SH-SY5Y (cell line): ENCODE measurements at regions not wholly inside any gene's neighbourhood (a gene's known extent, or its start where the extent isn't known, plus 50 kb on each side); places are given as distances from the start of the nearest gene placed in this dataset.

ENCODE experiments used
- GATA2 ChIP-seq: IDR thresholded peaks from 2 replicates; pipeline ENCODE4 v1.6.1; 2011; ENCODE audit warnings: mild to moderate bottlenecking, low read depth, low read length
- GATA3 ChIP-seq: IDR thresholded peaks from 2 replicates; pipeline ENCODE4 v1.6.1; 2011; ENCODE audit warnings: low read depth, mild to moderate bottlenecking, low read length, moderate library complexity

DNA sequence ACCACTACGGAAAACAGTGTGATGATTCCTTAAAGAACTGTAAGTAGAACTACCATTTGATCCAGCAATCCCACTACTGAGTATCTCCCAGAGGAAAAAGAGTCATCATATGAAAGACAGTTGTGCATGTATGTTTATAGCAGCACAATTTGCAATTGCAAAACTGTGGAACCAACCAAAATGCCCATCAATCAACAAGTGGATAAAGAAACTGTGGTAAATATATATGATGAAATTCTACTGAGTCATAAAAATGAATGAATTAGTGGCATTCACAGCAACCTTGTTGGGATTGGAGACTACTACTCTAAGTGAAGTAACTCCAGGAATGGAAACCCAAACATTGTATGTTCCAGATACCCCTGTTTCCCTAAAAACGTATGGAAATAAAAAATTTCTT, 337.0 kb upstream of the PTBP2 start:
- TF ChIP-seq GATA2 (no peak), GATA3 (no peak)

DNA sequence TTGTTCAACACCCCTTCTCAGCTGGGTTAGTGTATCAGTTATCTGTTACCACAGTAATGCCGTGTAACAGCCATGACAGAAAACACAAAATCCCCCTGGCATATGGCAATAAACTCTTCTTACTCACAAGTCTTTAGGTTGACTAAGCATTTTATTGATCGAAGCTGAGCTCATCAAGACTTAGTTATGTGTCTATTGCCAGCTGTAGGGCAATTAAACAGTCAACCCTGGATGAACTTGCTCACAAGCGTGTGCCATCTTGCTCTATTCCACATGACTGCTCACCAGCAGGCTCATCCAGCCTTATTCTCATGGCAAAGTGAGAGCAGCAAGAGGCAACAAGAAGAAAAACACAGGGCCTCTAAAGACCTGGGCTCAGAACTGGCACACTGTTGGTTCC, 333.8 kb upstream of the PTBP2 start:
- TF ChIP-seq GATA3 (no peak), GATA2 (no peak)

DNA sequence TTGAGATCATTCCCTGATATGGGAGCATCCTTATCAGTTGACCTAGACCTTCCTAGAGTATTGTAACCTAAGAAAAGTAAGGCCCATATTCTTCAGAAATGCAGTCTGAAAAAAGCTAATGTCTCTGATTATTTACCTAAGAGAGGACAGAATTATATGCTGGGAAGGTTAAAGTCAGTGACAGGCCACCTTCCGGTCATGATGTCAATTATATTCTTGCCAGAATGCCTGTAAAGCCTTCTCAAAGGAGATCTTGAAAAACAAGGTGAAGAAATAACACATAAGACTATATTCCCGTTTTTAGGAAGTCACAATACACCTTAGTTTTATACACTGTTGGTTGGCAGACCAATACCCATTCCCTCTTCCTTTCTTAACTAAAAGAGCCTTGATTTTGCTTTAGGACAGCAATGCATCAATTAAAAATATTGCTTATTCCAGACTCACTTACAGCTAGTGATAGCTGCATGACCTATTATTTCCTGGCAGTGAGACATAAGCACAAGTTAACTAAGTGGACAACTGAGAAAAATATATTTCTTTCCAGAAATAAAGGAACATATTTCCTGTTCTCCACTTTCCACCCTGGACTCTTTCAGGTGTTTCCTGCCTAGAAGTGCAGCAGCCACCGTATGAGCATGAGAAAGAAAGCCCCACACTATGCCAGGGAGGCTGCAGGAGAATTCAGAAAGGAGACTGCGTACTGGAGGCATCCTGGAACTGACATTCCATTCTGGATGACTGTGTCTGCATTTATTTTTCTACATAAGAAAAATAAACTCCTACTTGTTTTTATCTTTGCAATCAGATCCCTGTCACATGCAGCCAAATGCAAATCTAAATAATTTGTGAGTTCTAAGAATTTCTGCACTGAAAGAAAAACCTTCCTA, 332.9 kb upstream of the PTBP2 start:
- TF ChIP-seq GATA2 (no peak), GATA3 (no peak)

DNA sequence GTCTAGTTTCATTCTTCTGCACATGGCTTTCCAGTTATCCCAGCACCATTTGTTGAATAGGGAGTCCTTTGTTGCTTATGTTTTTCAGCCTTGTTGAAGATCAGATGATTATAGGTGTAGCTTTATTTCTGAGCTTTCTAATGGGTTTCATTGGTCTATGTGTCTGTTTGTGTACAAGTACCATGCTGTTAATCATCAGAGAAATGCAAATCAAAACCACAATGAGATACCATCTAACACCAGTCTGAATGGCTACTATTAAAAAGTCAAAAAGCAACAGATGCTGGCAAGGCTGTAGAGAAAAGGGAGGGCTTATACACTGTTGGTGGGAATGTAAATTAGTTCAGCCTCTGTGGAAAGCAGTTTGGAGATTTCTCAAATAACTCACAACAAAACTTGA, 321.5 kb upstream of the PTBP2 start:
- TF ChIP-seq GATA3: no peak
- no peak for TF ChIP-seq GATA2

DNA sequence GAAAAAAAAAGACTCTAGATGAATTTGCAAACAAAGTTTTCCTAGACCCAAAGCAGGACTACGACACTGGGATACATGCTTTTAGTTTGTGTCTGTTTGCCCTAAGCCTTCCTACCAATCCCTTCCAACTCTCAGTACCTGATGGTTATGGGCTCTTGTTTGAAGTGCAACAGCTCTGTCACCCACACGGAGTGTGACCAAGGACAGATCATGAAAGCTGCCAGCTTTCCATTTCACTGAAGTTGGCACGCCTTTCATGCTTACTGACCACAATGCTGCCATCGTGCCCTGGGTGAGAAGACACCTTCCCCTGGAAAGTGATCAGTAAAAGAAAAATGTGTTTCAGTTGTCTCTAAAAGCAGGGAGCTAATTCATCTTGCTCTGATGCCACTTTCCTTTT, 312.5 kb upstream of the PTBP2 start:
- TF ChIP-seq GATA2: no peak
- TF ChIP-seq GATA3: no peak

DNA sequence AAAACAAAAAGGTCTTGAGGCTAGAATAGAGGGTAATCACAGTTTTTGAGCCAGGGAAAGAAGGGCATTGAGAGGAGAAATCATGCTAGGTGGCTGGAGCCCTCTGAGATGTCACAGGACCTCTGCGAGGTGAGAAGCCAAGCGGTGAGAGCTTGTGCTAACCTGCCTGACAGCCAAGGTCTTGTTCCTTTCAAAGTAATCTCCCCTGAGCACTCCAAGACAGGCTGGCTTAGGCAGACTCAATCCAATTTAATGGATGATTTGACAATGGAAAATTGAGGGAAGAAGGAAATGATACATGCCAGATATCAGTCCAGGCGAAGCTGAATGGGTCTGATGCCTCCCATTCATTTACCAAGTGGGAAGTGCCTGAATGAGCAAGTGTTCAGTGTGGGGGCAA, 311.9 kb upstream of the PTBP2 start:
- TF ChIP-seq GATA2: no peak

DNA sequence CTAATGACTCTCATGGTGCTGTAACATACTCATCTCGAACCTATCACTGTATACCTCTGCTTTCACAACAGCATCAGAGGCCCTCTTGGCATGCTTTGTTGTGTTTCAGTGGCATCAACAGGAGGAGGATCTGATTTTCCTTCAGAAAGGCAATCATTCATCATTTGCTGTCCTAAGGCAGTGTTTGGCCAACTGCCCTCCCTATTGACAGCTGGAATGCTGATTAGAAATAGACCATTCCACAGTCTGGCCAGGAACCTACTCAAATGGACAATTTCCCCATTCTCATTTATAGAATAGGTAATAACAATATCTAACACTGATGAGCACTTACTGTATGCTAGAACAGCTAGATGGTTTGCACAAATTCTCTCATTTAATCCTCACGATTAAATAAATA, 310.6 kb upstream of the PTBP2 start:
- no peak for TF ChIP-seq GATA2
- no peak for TF ChIP-seq GATA3

DNA sequence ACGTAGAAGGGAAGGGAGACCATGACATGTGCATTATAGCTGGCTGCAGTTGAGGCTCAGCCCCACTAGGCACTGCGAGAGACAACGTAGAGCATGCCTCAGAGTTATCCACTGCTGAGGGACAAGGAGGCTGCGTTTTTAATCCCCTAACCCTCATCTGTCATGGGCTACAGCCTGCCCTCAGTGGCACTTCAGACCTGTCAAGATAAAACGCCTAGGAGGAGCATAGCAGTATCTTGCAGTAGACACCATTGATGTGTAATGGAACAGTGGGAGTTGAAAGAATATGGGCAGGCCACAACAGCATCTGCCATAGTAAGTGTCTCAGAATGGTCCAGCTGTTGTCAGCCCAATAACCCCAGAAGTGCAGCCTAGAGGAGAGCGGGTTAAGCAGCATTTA, 307.0 kb upstream of the PTBP2 start:
- TF ChIP-seq GATA2 (no peak), GATA3 (no peak)

DNA sequence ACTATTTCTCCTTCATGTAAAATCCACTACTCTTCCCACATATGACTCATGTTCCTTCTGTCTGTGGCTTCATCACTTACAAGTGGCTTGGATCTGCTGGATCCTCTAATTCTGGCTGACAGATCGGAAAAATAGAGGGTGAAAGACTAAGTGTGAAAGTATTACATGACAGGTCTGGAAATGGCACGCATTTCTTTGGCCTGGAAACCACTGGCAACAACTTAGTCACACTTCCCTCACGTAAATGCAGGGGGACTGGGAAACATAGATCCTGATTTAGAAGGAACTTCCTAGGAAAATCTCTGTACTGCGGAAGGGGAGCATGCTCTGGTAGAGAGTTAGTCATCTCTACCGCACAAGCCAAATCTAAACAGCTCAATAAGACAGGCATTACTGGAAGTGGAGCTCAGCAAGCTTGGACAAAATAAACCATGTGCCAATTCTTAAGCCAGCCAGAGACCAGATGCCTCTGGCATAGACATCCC, 305.4 kb upstream of the PTBP2 start:
- TF ChIP-seq GATA2 (no peak; the same call in 1 of the 2 replicates), GATA3 (no peak)

DNA sequence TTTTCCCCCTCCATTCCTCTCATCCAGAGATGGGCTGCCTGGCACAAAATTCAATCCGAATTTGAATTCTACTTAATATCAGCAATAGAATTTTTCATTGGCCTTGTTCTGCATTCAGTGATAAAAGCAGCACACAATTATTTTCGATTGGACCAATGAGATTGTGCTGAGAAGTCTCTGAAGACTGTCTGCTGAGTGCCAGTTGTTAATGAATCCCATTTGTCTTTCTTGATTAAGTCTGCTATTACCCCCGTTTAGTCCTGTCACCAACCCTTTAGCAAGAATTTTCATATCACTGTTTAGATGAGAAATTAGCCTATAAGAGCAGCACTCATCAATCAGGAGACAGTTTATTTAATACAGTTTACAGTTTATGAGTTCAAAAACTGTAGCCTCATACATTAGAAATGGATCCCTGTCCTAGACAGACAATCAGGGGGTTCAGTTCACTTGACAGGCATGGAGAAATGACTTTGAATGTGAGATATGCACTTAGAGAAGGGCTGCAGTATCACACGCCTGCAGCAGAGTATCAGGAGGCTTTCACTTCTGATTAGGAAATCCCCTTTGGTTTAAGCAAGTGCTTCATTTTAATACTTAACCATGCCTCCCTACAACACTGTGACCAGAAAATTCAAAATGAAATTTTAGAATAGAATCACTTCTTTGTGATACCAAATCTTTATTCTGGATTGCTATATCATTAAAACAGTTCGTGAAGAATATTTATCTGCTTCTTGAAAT, 304.7 kb upstream of the PTBP2 start:
- no peak for TF ChIP-seq GATA2
- no peak for TF ChIP-seq GATA3

DNA sequence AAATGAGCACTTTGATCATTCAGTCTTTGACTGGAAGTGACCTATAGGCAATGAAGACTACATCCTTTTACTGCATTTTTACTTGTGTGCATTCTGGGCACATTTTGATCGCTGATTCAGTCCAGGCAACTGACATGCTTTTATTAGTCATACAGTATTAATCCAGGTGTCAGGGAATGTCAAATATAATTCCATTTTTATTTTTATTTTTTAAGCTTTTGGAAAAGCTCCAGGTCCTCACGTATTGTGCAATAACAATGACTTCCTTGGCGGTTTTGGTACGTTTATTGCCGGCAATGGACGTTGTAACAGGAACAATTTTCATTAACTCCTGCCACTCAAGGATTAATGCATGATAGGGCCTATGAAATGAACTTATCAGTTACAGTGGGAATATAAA, 302.6 kb upstream of the PTBP2 start:
- TF ChIP-seq GATA2 (no peak), GATA3 (no peak)

DNA sequence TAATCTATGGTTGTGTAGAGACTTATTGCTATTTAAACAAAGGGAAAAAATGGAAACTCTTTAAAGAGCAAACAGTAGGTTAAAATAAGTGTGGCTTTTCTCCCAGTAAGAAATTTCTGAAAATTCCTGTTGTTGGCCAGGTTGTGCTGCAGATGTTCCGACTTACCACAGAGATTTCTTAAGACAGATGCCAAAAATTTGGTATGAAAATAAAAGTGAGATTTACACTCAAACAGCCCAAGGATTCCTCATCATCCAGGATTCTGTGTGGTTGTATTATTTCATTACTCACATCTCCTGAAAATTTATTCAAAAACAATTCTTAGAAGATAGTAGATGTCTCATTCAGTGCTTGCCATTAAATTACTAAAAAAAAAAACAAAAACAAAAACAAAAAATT, 296.7 kb upstream of the PTBP2 start:
- no peak for TF ChIP-seq GATA3
- TF ChIP-seq GATA2: no peak

DNA sequence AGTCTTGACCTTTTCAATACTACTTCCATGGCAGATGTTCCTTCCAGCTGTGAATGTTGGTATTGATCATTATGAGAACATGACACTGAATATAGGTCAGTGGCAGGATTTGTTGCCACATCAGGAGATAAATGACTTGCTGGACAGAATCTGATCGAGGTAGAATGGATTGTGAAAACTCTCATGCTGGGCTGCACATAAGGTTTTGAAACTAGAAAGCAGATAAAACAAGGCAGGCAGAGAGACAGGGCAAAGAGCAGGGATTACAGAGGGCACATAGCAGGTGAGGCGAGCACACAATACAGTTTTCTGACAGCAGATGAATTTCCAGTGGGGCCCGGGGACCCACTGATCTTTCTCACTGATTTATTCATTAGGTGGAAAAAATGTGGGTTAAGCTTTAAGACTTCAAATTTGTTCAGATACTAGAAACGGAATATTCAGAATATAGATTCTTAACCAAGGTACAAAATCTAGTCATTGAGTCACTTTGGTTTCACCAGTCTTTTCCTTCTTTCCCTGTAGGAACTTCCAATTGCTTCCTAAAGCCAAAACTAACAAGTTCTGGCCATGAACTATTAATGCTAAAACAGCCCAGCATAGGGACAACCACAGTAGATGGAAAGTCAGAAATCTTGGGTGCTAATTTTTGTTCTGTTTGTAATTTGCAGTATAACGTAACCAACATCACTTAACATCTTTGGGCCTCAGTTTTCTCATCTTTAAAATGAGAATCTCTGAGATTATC, 296.0 kb upstream of the PTBP2 start:
- TF ChIP-seq GATA3 (no peak), GATA2 (no peak)

DNA sequence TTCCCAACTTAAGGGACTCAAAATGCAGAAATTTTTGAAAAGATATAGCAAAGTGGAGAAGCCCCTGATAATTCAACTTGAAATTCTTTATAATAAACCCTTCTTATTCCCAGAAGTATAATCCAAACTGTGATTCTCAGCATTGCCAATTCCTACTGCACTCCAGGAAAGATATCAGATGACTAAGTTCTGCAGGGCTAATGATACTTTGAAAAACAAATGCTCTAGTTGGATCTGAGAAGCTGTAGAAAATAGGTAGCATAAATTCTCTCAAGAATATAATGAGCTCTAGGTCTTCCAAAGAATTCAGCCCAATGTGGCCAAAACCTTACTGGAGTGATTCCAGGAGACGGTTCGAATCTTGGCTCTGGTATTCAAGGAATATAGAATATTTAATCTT, 294.0 kb upstream of the PTBP2 start:
- TF ChIP-seq GATA3 (no peak), GATA2 (no peak)
